Keratinocyte (primary cell): ENCODE measurements at regions not wholly inside any gene's neighbourhood (a gene's known extent, or its start where the extent isn't known, plus 50 kb on each side); places are given as distances from the start of the nearest gene placed in this dataset.

Source experiments
- DNase-seq: peaks from one replicate; pipeline ENCODE4 v3.0.0-alpha.2; 2011; ENCODE audit warnings: low read depth, missing footprints, low spot score
- FAIRE-seq: peaks from 2 replicates; lab custom pipeline; 2011; peaks lifted over from hg19 to GRCh38; lab: Jason Lieb, UNC
- H2AFZ ChIP-seq: 2 replicates; pipeline ENCODE4 v1.6.0; 2012; ENCODE audit warnings: low read length, control low read depth, inconsistent platforms; ENCODE audit not compliant: control insufficient read depth
- H3K27ac ChIP-seq: 2 replicates; pipeline ENCODE4 v1.5.1; 2011; ENCODE audit warnings: low read length; ENCODE audit not compliant: control insufficient read depth, insufficient read depth
- H3K27me3 ChIP-seq: 3 replicates; pipeline ENCODE4 v1.6.0; 2011; ENCODE audit warnings: low read length; ENCODE audit not compliant: control insufficient read depth, insufficient read depth; ENCODE audit errors: extremely low read depth
- H3K36me3 ChIP-seq, 2 experiments: 2 replicates in 1 of 2; 3 replicates in 1 of 2; pipeline ENCODE4 v1.5.1; 2011; ENCODE audit warnings: low read length in 2 of 2, mild to moderate bottlenecking in 1 of 2; ENCODE audit not compliant: control insufficient read depth in 2 of 2, insufficient read depth in 2 of 2; ENCODE audit errors: extremely low read depth in 1 of 2
- H3K4me1 ChIP-seq: 3 replicates; pipeline ENCODE4 v1.5.1; 2011; ENCODE audit warnings: low read length; ENCODE audit not compliant: control insufficient read depth, insufficient read depth; ENCODE audit errors: extremely low read depth
- H3K4me2 ChIP-seq: 3 replicates; pipeline ENCODE4 v1.6.0; 2011; ENCODE audit warnings: low read depth, low read length; ENCODE audit not compliant: control insufficient read depth, insufficient read depth; ENCODE audit errors: extremely low read depth
- H3K4me3 ChIP-seq, 3 experiments: fragments of 200-600 bp in 1 of 3; sonication (generic) in 1 of 3; 2 replicates in 2 of 3; 3 replicates in 1 of 3; pipeline ENCODE4 v1.5.1; 2011 to 2016; ENCODE audit warnings: low read length in 3 of 3, mild to moderate bottlenecking in 3 of 3, control low read depth in 2 of 3, inconsistent platforms in 1 of 3, low read depth in 1 of 3, mixed read lengths in 1 of 3, mixed run types in 1 of 3, moderate library complexity in 1 of 3; ENCODE audit not compliant: control insufficient read depth in 2 of 3, insufficient read depth in 2 of 3; ENCODE audit errors: extremely low read depth in 1 of 3
- H3K79me2 ChIP-seq: 2 replicates; pipeline ENCODE4 v1.6.0; 2012; ENCODE audit warnings: low read length; ENCODE audit not compliant: control insufficient read depth, insufficient read depth
- H3K9ac ChIP-seq: 3 replicates; pipeline ENCODE4 v1.6.0; 2011; ENCODE audit warnings: low read length; ENCODE audit not compliant: control insufficient read depth, insufficient read depth; ENCODE audit errors: extremely low read depth
- H3K9me1 ChIP-seq: 3 replicates; pipeline ENCODE4 v1.6.0; 2011; ENCODE audit warnings: low read length; ENCODE audit not compliant: control insufficient read depth, insufficient read depth; ENCODE audit errors: extremely low read depth
- H3K9me3 ChIP-seq: 2 replicates; pipeline ENCODE4 v1.5.1; 2012; ENCODE audit warnings: low read depth, low read length; ENCODE audit not compliant: control insufficient read depth
- H4K20me1 ChIP-seq: 3 replicates; pipeline ENCODE4 v1.6.0; 2011; ENCODE audit warnings: low read length; ENCODE audit not compliant: control insufficient read depth, insufficient read depth; ENCODE audit errors: extremely low read depth
- CTCF ChIP-seq, 3 experiments: IDR thresholded peaks in 1 of 3; conservative IDR thresholded peaks in 1 of 3; optimal IDR thresholded peaks in 1 of 3; 2 replicates in 2 of 3; 3 replicates in 1 of 3; pipeline versions ENCODE3 to v1.5.1; 2011; ENCODE audit warnings: low read length in 3 of 3, mild to moderate bottlenecking in 3 of 3, moderate library complexity in 2 of 3, control low read depth in 1 of 3, inconsistent platforms in 1 of 3; ENCODE audit not compliant: insufficient read depth in 2 of 3; ENCODE audit errors: extremely low read depth in 1 of 3
- EZH2 ChIP-seq: IDR thresholded peaks from one replicate; pipeline ENCODE4 v1.6.1; 2012; ENCODE audit warnings: inconsistent platforms, mild to moderate bottlenecking, low read length, moderate library complexity
- dilution Hi-C: fragments of 300-500 bp; cut with MboI; formaldehyde crosslinking; loops from one replicate; pipeline ENCODE4 v1.7.0; 2020; ENCODE audit warnings: low sequenced_read_pairs; ENCODE audit not compliant: extremely low pct_ligation_motif_present

- H2AFZ ChIP-seq: no peak overlapping the region
- dilution Hi-C loops: no loop called here
- H3K4me1 ChIP-seq: peaks cover 29% of the 10 kb centered on the region
- H3K9me1 ChIP-seq: no peaks in the 10 kb centered on the region
- FAIRE-seq: peak; percentile 82
- TF ChIP-seq CTCF (optimal IDR thresholded peaks at IDR 0.05 in 1 of 3, IDR thresholded peaks at IDR 0.05 in 1 of 3, conservative IDR thresholded peaks at IDR 0.05 in 1 of 3; ENCODE audit: extremely low read depth in 1 of 3, insufficient read depth in 2 of 3, low read length in 3 of 3) (no peak), EZH2 (no peak)
- H3K27ac ChIP-seq: peak overlapping the region; percentile 44
- H3K79me2 ChIP-seq: no peaks in the 10 kb centered on the region
- H3K27me3 ChIP-seq: no peaks in the 10 kb centered on the region
- no peak overlapping the region for H3K4me2 ChIP-seq
- H4K20me1 ChIP-seq: no peaks in the 10 kb centered on the region
- no peaks in the 10 kb centered on the region for H3K9me3 ChIP-seq
- no peak overlapping the region for H3K9ac ChIP-seq
- no peaks in the 10 kb centered on the region for H3K36me3 ChIP-seq
- no peak for DNase-seq
- H3K4me3 ChIP-seq: no peak overlapping the region
Measured at GRCh38 chr4:114263233-114263632, 283.8 kb upstream of the ARSJ start.

GRCh38 chr4:114264452-114264851 is 285.0 kb upstream of the ARSJ start:
- Histone ChIP-seq H2AFZ (no peak overlapping the region), H3K79me2 (no peaks in the 10 kb centered on the region), H3K4me1 (peaks cover 29% of the 10 kb centered on the region), H3K9me1 (no peaks in the 10 kb centered on the region), H3K4me3 (peak overlapping the region in 1 of 3 experiments; percentile 38), H3K4me2 (peak overlapping the region; percentile 83), H4K20me1 (no peaks in the 10 kb centered on the region), H3K9ac (no peak overlapping the region), H3K36me3 (no peaks in the 10 kb centered on the region), H3K9me3 (no peaks in the 10 kb centered on the region), H3K27ac (peak overlapping the region; percentile 89), H3K27me3 (no peaks in the 10 kb centered on the region)
- no peak for TF ChIP-seq CTCF (optimal IDR thresholded peaks at IDR 0.05 in 1 of 3, IDR thresholded peaks at IDR 0.05 in 1 of 3, conservative IDR thresholded peaks at IDR 0.05 in 1 of 3; ENCODE audit: extremely low read depth in 1 of 3, insufficient read depth in 2 of 3, low read length in 3 of 3)
- no peak for TF ChIP-seq EZH2
- dilution Hi-C loops: no loop called here
- FAIRE-seq (peak; percentile 13), DNase-seq (no peak)
